ENCODE measurements at regions not wholly inside any gene's neighbourhood (a gene's known extent, or its start where the extent isn't known, plus 50 kb on each side); places are given as distances from the start of the nearest gene placed in this dataset.

- TF ChIP-seq, protein P1, sequence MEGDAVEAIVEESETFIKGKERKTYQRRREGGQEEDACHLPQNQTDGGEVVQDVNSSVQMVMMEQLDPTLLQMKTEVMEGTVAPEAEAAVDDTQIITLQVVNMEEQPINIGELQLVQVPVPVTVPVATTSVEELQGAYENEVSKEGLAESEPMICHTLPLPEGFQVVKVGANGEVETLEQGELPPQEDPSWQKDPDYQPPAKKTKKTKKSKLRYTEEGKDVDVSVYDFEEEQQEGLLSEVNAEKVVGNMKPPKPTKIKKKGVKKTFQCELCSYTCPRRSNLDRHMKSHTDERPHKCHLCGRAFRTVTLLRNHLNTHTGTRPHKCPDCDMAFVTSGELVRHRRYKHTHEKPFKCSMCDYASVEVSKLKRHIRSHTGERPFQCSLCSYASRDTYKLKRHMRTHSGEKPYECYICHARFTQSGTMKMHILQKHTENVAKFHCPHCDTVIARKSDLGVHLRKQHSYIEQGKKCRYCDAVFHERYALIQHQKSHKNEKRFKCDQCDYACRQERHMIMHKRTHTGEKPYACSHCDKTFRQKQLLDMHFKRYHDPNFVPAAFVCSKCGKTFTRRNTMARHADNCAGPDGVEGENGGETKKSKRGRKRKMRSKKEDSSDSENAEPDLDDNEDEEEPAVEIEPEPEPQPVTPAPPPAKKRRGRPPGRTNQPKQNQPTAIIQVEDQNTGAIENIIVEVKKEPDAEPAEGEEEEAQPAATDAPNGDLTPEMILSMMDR (IDR thresholded peaks at IDR 0.05; ENCODE audit: insufficient read depth, low read length): no peak
- TF ChIP-seq POLR2AphosphoS5 (IDR thresholded peaks at IDR 0.05; ENCODE audit: low read depth) (no peak), GABPA (IDR thresholded peaks at IDR 0.05; ENCODE audit: low read depth) (no peak), SPI1 (IDR thresholded peaks at IDR 0.05; ENCODE audit: borderline replicate concordance, low read depth) (no peak)
These were observed 145.7 kb upstream of the COL5A1 start for GRCh38 chr9:134495881-134496412.

All from HL-60 (cell line).